H1 (cell line): ENCODE measurements at regions not wholly inside any gene's neighbourhood (a gene's known extent, or its start where the extent isn't known, plus 50 kb on each side); places are given as distances from the start of the nearest gene placed in this dataset.

Experiments
- CTCF ChIA-PET: fragments of 300-600 bp; sonication (Branson Sonifier 250); formaldehyde crosslinking; loops from one replicate; lab custom pipeline; 2021; ENCODE audit not compliant: partially characterized antibody; lab: Charles Lee
- POLR2A ChIA-PET: fragments of 300-600 bp; sonication (Branson Sonifier 250); formaldehyde crosslinking; loops from one replicate; lab custom pipeline; 2021; ENCODE audit warnings: inconsistent platforms; ENCODE audit not compliant: partially characterized antibody; lab: Charles Lee
- DNase-seq, 2 experiments: peaks; one replicate each; pipeline versions ENCODE4 v3.0.0 to v3.0.0-alpha.2; 2010 to 2022; ENCODE audit warnings: low spot score in 2 of 2, low read depth in 1 of 2, mixed read lengths in 1 of 2
- FAIRE-seq: peaks from 2 replicates; lab custom pipeline; 2011; peaks lifted over from hg19 to GRCh38; lab: Jason Lieb, UNC
- H2AFZ ChIP-seq: 2 replicates; pipeline ENCODE4 v1.8.1; 2012; ENCODE audit warnings: low read length, inconsistent platforms
- H2AK5ac ChIP-seq: 2 replicates; pipeline ENCODE4 v1.6.1; 2013; ENCODE audit warnings: low read depth, low read length
- H2BK120ac ChIP-seq: replicated peaks from 2 replicates; pipeline ENCODE3; 2013; ENCODE audit warnings: low read depth, low read length, inconsistent platforms
- H2BK12ac ChIP-seq: 2 replicates; pipeline ENCODE4 v1.6.1; 2013; ENCODE audit warnings: low read depth, low read length
- H2BK15ac ChIP-seq: 2 replicates; pipeline ENCODE4 v1.6.1; 2013; ENCODE audit warnings: low read length
- H2BK20ac ChIP-seq: 2 replicates; pipeline ENCODE4 v1.6.1; 2013; ENCODE audit warnings: low read length
- H2BK5ac ChIP-seq: 2 replicates; pipeline ENCODE4 v1.6.1; 2013; ENCODE audit warnings: low read depth, low read length
- H3K14ac ChIP-seq: 2 replicates; pipeline ENCODE4 v1.6.1; 2013; ENCODE audit warnings: inconsistent platforms; ENCODE audit not compliant: insufficient read length
- H3K18ac ChIP-seq: 2 replicates; pipeline ENCODE4 v1.6.1; 2013; ENCODE audit warnings: low read length; ENCODE audit errors: extremely low read depth
- H3K23ac ChIP-seq: 2 replicates; pipeline ENCODE4 v1.6.1; 2013; ENCODE audit warnings: inconsistent platforms; ENCODE audit not compliant: insufficient read length
- H3K23me2 ChIP-seq: 2 replicates; pipeline ENCODE4 v1.6.1; 2013; ENCODE audit warnings: low read depth, low read length
- H3K27ac ChIP-seq: 2 replicates; pipeline ENCODE4 v1.6.1; 2011; ENCODE audit warnings: low read depth, low read length, inconsistent platforms
- H3K27me3 ChIP-seq, 4 experiments: replicated peaks in 1 of 4; 1 replicate in 1 of 4; 2 replicates in 3 of 4; pipeline versions ENCODE4 v1.6.1 to v1.8.1; 2011 to 2013; ENCODE audit warnings: low read length in 3 of 4, mild to moderate bottlenecking in 3 of 4, inconsistent platforms in 2 of 4, mixed read lengths in 2 of 4, moderate library complexity in 1 of 4; ENCODE audit not compliant: control insufficient read depth in 3 of 4, insufficient read depth in 3 of 4; ENCODE audit errors: extremely low read depth in 1 of 4
- H3K36me3 ChIP-seq, 4 experiments: 2 replicates each; pipeline versions ENCODE4 v1.6.1 to v1.8.1; 2011 to 2013; ENCODE audit warnings: mild to moderate bottlenecking in 4 of 4, low read length in 3 of 4, moderate library complexity in 2 of 4, control low read depth in 1 of 4, inconsistent platforms in 1 of 4; ENCODE audit not compliant: insufficient read depth in 4 of 4, control insufficient read depth in 2 of 4
- H3K4ac ChIP-seq: replicated peaks from 2 replicates; pipeline ENCODE3; 2013; ENCODE audit warnings: low read length, low read depth, mixed read lengths, inconsistent platforms; ENCODE audit not compliant: insufficient read length
- H3K4me1 ChIP-seq, 4 experiments: replicated peaks in 1 of 4; 1 replicate in 1 of 4; 2 replicates in 3 of 4; pipeline versions ENCODE4 v1.6.1 to v1.8.1; 2011 to 2013; ENCODE audit warnings: low read length in 3 of 4, inconsistent platforms in 2 of 4, mixed read lengths in 1 of 4; ENCODE audit not compliant: insufficient read depth in 4 of 4, control insufficient read depth in 3 of 4
- H3K4me2 ChIP-seq, 2 experiments: 2 replicates each; pipeline versions ENCODE4 v1.6.1 to v1.8.1; 2011 to 2013; ENCODE audit warnings: low read depth in 2 of 2, low read length in 2 of 2, control low read depth in 1 of 2, inconsistent platforms in 1 of 2, mild to moderate bottlenecking in 1 of 2; ENCODE audit not compliant: insufficient read depth in 1 of 2
- H3K4me3 ChIP-seq, 4 experiments: fragments of 200-600, 300-600 bp in 1 of 4; sonication (generic), shearing (Covaris generic), sonication (Bioruptor Twin) in 1 of 4; 2 replicates each; pipeline versions ENCODE4 v1.5.1 to v1.8.1; 2011 to 2016; ENCODE audit warnings: low read length in 4 of 4, low read depth in 3 of 4, control low read depth in 2 of 4, inconsistent platforms in 2 of 4, mild to moderate bottlenecking in 2 of 4, mixed read lengths in 1 of 4, moderate library complexity in 1 of 4; ENCODE audit not compliant: insufficient read depth in 2 of 4; ENCODE audit errors: extremely low read depth in 1 of 4
- H3K56ac ChIP-seq: replicated peaks from 2 replicates; pipeline ENCODE3; 2013; ENCODE audit warnings: low read depth, mild to moderate bottlenecking, mixed read lengths, low read length, inconsistent platforms; ENCODE audit not compliant: insufficient read length
- H3K79me1 ChIP-seq: 2 replicates; pipeline ENCODE4 v1.6.1; 2013; ENCODE audit warnings: low read depth, low read length, control low read depth
- H3K79me2 ChIP-seq, 2 experiments: 2 replicates each; pipeline versions ENCODE4 v1.6.1 to v1.8.1; 2012 to 2013; ENCODE audit warnings: low read length in 2 of 2, mild to moderate bottlenecking in 2 of 2, inconsistent platforms in 1 of 2; ENCODE audit not compliant: insufficient read depth in 2 of 2, control insufficient read depth in 1 of 2
- H3K9ac ChIP-seq, 4 experiments: replicated peaks in 1 of 4; 1 replicate in 1 of 4; 2 replicates in 3 of 4; pipeline versions ENCODE4 v1.6.1 to v1.8.1; 2011 to 2013; ENCODE audit warnings: low read depth in 3 of 4, low read length in 3 of 4, control low read depth in 2 of 4, mild to moderate bottlenecking in 2 of 4, moderate library complexity in 2 of 4, inconsistent platforms in 1 of 4; ENCODE audit errors: extremely low read depth in 1 of 4
- H3K9me3 ChIP-seq, 2 experiments: 2 replicates each; pipeline versions ENCODE4 v1.6.1 to v1.8.1; 2012 to 2013; ENCODE audit warnings: mild to moderate bottlenecking in 2 of 2, moderate library complexity in 2 of 2, control low read depth in 1 of 2, inconsistent platforms in 1 of 2, low read depth in 1 of 2, low read length in 1 of 2, mixed read lengths in 1 of 2; ENCODE audit not compliant: insufficient read depth in 2 of 2
- H4K20me1 ChIP-seq, 2 experiments: replicated peaks in 1 of 2; 2 replicates each; pipeline versions ENCODE3 to v1.8.1; 2011 to 2013; ENCODE audit warnings: inconsistent platforms in 2 of 2, low read length in 2 of 2, mild to moderate bottlenecking in 1 of 2; ENCODE audit not compliant: insufficient read depth in 2 of 2, control insufficient read depth in 1 of 2
- H4K5ac ChIP-seq: 2 replicates; pipeline ENCODE4 v1.6.1; 2013; ENCODE audit warnings: low read length, low read depth, mixed read lengths, inconsistent platforms; ENCODE audit not compliant: insufficient read length
- H4K8ac ChIP-seq: 2 replicates; pipeline ENCODE4 v1.8.0; 2013; ENCODE audit warnings: mild to moderate bottlenecking, moderate library complexity, low read length, inconsistent platforms; ENCODE audit not compliant: insufficient read depth; ENCODE audit errors: extremely low read depth
- H4K91ac ChIP-seq: replicated peaks from 2 replicates; pipeline ENCODE3; 2013; ENCODE audit warnings: low read length, mixed read lengths, inconsistent platforms; ENCODE audit not compliant: insufficient read length
- ASH2L ChIP-seq: fragments of 200-600, 300-600 bp; sonication (generic); IDR thresholded peaks from one replicate; pipeline ENCODE4 v1.7.1; 2017; ENCODE audit warnings: low read length
- CEBPB ChIP-seq: IDR thresholded peaks from 2 replicates; pipeline ENCODE4 v1.6.1; 2012; ENCODE audit warnings: low read depth, low read length
- CHD2 ChIP-seq: IDR thresholded peaks from 2 replicates; pipeline ENCODE4 v1.6.1; 2012; ENCODE audit warnings: low read length, improper control_type of control experiment
- CTBP2 ChIP-seq: IDR thresholded peaks from 2 replicates; pipeline ENCODE4 v1.7.0; 2011; ENCODE audit warnings: borderline replicate concordance, mild to moderate bottlenecking, moderate library complexity, mixed read lengths, low read length; ENCODE audit not compliant: insufficient read depth, insufficient read length
- FOSL1 ChIP-seq: IDR thresholded peaks from 2 replicates; pipeline ENCODE4 v1.6.1; 2011; ENCODE audit warnings: mild to moderate bottlenecking, low read depth, low read length, moderate library complexity; ENCODE audit not compliant: insufficient read depth
- JUN ChIP-seq: IDR thresholded peaks from 2 replicates; pipeline ENCODE4 v1.6.1; 2011; ENCODE audit warnings: low read depth, mild to moderate bottlenecking, improper control_type of control experiment, low read length
- POLR2A ChIP-seq, 2 experiments: IDR thresholded peaks; 1 replicate in 1 of 2; 2 replicates in 1 of 2; pipeline ENCODE4 v1.6.1; 2011; ENCODE audit warnings: low read depth in 2 of 2, low read length in 2 of 2, mild to moderate bottlenecking in 2 of 2; ENCODE audit errors: control extremely low read depth in 1 of 2
- POU5F1 ChIP-seq: IDR thresholded peaks from 2 replicates; pipeline ENCODE4 v1.6.1; 2011; ENCODE audit warnings: low read depth, mild to moderate bottlenecking, low read length, moderate library complexity
- RBBP5 ChIP-seq: IDR thresholded peaks from 2 replicates; pipeline ENCODE4 v1.7.1; 2012; ENCODE audit warnings: low read depth, mild to moderate bottlenecking, inconsistent platforms, low read length, moderate library complexity, borderline replicate concordance
- RXRA ChIP-seq: IDR thresholded peaks from 2 replicates; pipeline ENCODE4 v1.6.1; 2011; ENCODE audit warnings: low read depth, mild to moderate bottlenecking, low read length, moderate library complexity; ENCODE audit not compliant: insufficient read depth
- SIN3A ChIP-seq, 2 experiments: IDR thresholded peaks in 1 of 2; conservative IDR thresholded peaks in 1 of 2; 2 replicates each; pipeline ENCODE4 v1.6.1; 2011 to 2012; ENCODE audit warnings: low read length in 2 of 2, improper control_type of control experiment in 1 of 2, low read depth in 1 of 2, mild to moderate bottlenecking in 1 of 2
- TAF7 ChIP-seq: optimal IDR thresholded peaks from 2 replicates; pipeline ENCODE3; 2011; ENCODE audit warnings: low read depth, mild to moderate bottlenecking, inconsistent platforms, low read length, moderate library complexity, borderline replicate concordance
- ZNF274 ChIP-seq: IDR thresholded peaks from 2 replicates; pipeline ENCODE4 v1.7.0; 2012; ENCODE audit warnings: low read length, borderline replicate concordance; ENCODE audit errors: extremely low read depth
- WGBS, 2 experiments: shearing (Covaris generic) in 1 of 2; methylation state at CpG; one replicate each; pipeline versions ENCODE4 v1.1.6 to v1.1.7; 2013 to 2015; ENCODE audit warnings: low lambda C conversion rate in 2 of 2, mixed read lengths in 2 of 2, inconsistent platforms in 1 of 2, low coverage in 1 of 2, missing lambda C conversion rate in 1 of 2; ENCODE audit not compliant: insufficient replicate concordance in 2 of 2, insufficient coverage in 1 of 2, insufficient read length in 1 of 2; ENCODE audit errors: extremely low coverage in 1 of 2, missing lambda C conversion rate in 1 of 2; 5-methylcytosine and 5-hydroxymethylcytosine counted together
- TF ChIP-seq, protein P1 (sequence below): IDR thresholded peaks from 2 replicates; pipeline ENCODE4 v1.6.1; 2011; ENCODE audit warnings: low read length, improper control_type of control experiment

DNA sequence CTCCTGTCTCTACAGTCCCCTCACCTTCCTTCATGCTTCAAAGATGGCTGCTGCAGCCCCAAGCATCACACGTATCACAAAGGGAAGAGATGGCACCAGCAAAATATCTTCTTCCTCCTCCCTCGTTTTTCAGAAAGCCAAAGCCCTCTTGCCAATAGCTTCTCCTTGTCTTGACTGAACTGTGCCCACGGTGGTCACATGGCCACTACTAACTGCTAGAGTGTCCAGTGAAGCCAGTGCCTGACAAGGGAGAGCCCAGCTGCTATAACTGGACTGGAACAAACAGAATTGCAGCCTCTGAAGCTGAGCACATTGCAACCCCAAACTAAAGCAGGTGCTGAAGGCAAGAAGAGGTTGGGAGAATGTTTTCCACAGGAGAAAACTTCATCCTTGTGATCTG lies 120.8 kb upstream of the RET start:
- H3K27ac ChIP-seq: no peak overlapping the region
- DNase-seq (peak in 1 of 2 experiments; percentile 22), FAIRE-seq (no peak)
- H3K4me1 ChIP-seq: peaks cover 0 to 13% (median 9%) of the 10 kb centered on the region in 4 experiments; a peak in 4 of 7 replicates
- H4K20me1 ChIP-seq: no peaks in the 10 kb centered on the region
- H3K79me1 ChIP-seq: no peaks in the 10 kb centered on the region
- H4K8ac ChIP-seq: no peak overlapping the region
- H3K18ac ChIP-seq: no peak overlapping the region
- H2BK20ac ChIP-seq: no peak overlapping the region
- CTCF ChIA-PET: interaction anchor here (0.7 kb wide), 1 partner anchor 29 kb away, joined by 4 read pairs; no protein-coding TSS in a partner anchor
- H3K4me3 ChIP-seq: no peak overlapping the region
- H2AFZ ChIP-seq: no peak overlapping the region
- 65% methylated on average over 3 of the region's 3 CpGs; no CpG with 5 or more reads in 1 of the 2 experiments for whole genome bisulfite sequencing, 2 experiments
- no peak overlapping the region for H2AK5ac ChIP-seq
- no peak overlapping the region for H4K91ac ChIP-seq
- no peak overlapping the region for H3K4ac ChIP-seq
- no peak overlapping the region for H2BK120ac ChIP-seq
- H2BK12ac ChIP-seq: no peak overlapping the region
- peaks cover 10% of the 10 kb centered on the region; the same call in 1 of the 2 replicates for H3K23me2 ChIP-seq
- POLR2A ChIA-PET: no interaction called here
- no peaks in the 10 kb centered on the region for H3K36me3 ChIP-seq
- no peak overlapping the region for H3K4me2 ChIP-seq
- H4K5ac ChIP-seq: no peak overlapping the region
- no peaks in the 10 kb centered on the region for H3K79me2 ChIP-seq
- H3K9me3 ChIP-seq: peaks cover 0 to 4% of the 10 kb centered on the region in 2 experiments; a peak in 3 of 4 replicates
- no peak overlapping the region for H3K9ac ChIP-seq
- H3K56ac ChIP-seq: no peak overlapping the region
- no peak overlapping the region for H2BK15ac ChIP-seq
- H3K27me3 ChIP-seq: peaks cover 0 to 6% (median under 1%) of the 10 kb centered on the region in 4 experiments; a peak in 3 of 7 replicates
- H2BK5ac ChIP-seq: no peak overlapping the region
- H3K23ac ChIP-seq: no peak overlapping the region
- no peak overlapping the region for H3K14ac ChIP-seq
- no peak for TF ChIP-seq TAF7
- TF ChIP-seq CEBPB: no peak
- no peak for TF ChIP-seq FOSL1
- TF ChIP-seq ASH2L: no peak
- no peak for TF ChIP-seq RBBP5
- TF ChIP-seq JUN: no peak
- TF ChIP-seq ZNF274: no peak
- no peak for TF ChIP-seq SIN3A (conservative IDR thresholded peaks at IDR 0.05 in 1 of 2, IDR thresholded peaks at IDR 0.05 in 1 of 2; ENCODE audit: low read depth in 1 of 2, low read length in 2 of 2)
- TF ChIP-seq POU5F1: no peak
- TF ChIP-seq RXRA: no peak
- no peak for TF ChIP-seq CHD2
- TF ChIP-seq, protein P1, sequence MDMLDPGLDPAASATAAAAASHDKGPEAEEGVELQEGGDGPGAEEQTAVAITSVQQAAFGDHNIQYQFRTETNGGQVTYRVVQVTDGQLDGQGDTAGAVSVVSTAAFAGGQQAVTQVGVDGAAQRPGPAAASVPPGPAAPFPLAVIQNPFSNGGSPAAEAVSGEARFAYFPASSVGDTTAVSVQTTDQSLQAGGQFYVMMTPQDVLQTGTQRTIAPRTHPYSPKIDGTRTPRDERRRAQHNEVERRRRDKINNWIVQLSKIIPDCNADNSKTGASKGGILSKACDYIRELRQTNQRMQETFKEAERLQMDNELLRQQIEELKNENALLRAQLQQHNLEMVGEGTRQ: no peak
- no peak for TF ChIP-seq CTBP2
- TF ChIP-seq POLR2A (IDR thresholded peaks at IDR 0.05; ENCODE audit: control extremely low read depth in 1 of 2, low read depth in 2 of 2, low read length in 2 of 2): no peak
